HG03060 (cell line): ENCODE measurements at regions not wholly inside any gene's neighbourhood (a gene's known extent, or its start where the extent isn't known, plus 50 kb on each side); places are given as distances from the start of the nearest gene placed in this dataset.
"Not testable (repeated sequence)": the region's sequence is repeated elsewhere in the genome, so short reads cannot be mapped to it uniquely, and the experiment has no call there.

Source experiments
- ATAC-seq: cut with Tn5 transposase; IDR thresholded peaks from one replicate; pipeline ENCODE4 v1.9.1; 2021; ENCODE audit warnings: low read depth, moderate number of reproducible peaks; ENCODE audit not compliant: unreplicated experiment

DNA sequence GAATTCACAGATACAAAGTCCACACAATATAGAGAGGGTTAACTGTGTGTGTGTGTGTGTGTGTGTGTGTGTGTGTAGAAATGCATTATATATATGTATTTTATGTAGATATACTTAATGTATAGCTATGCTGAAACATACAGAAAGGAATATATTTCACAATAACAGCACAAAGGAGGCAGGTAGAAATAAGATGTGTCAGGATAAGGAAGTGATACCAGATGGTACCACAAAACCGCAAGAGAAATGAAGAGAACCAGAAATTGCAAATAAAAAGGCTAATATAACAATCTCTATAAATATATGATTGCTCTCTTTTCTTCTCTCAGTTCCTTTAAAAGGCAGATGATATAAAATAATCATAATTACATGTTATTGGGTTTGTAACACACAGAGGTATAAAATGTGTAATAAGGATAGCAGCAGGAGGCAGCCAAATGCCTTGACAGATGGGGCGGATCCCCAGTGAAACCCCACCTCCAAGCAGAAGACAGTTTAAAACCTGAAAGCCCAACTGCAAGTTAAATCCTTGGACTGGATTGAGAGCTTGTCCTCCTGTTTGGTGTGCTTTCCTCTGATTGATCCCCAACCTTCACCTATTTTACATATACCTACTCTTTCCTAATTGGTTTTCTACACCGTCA lies 365.4 kb upstream of the C16orf82 start:
- no peak for ATAC-seq

DNA sequence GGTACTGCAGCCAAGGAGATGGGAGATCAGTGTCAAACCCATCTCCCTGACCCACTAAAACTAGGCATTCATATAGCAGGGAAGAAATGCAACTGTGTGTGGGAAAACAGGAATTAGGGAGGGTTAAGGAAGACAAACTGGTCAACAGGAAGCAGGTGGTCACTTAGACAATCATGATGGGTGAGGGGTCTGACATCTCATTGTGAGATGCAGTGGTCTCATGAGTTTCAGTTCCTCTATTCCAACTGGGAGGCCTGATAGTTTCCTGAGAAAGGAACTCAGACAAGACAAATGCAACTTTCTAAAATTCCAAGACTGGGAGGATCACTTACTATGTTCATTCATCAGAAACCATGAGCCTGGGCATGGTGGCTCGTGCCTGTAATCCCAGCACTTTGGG lies 361.4 kb upstream of the C16orf82 start:
- ATAC-seq, result no peak

GRCh38 chr16:26708428-26708827 lies 358.3 kb upstream of the C16orf82 start:
- ATAC-seq, result no peak

GRCh38 chr16:26709175-26709574 lies 357.6 kb upstream of the C16orf82 start:
- ATAC-seq, result no peak

GRCh38 chr16:26709754-26710153 lies 357.0 kb upstream of the C16orf82 start:
- no peak for ATAC-seq

DNA sequence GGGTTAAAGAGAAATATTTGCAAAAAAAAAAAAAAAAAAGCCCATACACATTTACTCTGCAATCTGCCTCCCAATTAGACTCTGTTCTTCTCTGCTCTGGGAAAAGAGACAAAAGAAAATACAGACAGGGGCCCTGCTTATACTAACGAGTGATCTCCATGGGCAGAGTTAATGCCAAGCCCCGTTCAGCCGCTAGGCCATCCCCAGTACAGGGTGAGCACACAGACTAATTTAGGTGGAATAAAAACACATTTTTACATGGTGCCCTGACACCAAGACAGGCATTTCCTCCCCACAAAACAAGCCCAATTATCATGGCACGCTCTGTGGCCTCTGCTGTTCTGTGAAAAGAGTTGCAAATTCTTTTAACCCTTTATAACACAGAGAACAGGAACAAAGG lies 356.3 kb upstream of the C16orf82 start:
- ATAC-seq, result no peak

GRCh38 chr16:26712876-26713275 lies 353.9 kb upstream of the C16orf82 start:
- ATAC-seq, result no peak

GRCh38 chr16:26715969-26716368 lies 350.8 kb upstream of the C16orf82 start:
- no peak for ATAC-seq

GRCh38 chr16:26717826-26718225 lies 348.9 kb upstream of the C16orf82 start:
- ATAC-seq, result no peak

- ATAC-seq, result no peak
Measured at GRCh38 chr16:26721290-26721689, 345.4 kb upstream of the C16orf82 start.

GRCh38 chr16:26721957-26722356 lies 344.8 kb upstream of the C16orf82 start:
- ATAC-seq, result not testable (repeated sequence)

GRCh38 chr16:26724189-26724588 lies 342.5 kb upstream of the C16orf82 start:
- no peak for ATAC-seq

DNA sequence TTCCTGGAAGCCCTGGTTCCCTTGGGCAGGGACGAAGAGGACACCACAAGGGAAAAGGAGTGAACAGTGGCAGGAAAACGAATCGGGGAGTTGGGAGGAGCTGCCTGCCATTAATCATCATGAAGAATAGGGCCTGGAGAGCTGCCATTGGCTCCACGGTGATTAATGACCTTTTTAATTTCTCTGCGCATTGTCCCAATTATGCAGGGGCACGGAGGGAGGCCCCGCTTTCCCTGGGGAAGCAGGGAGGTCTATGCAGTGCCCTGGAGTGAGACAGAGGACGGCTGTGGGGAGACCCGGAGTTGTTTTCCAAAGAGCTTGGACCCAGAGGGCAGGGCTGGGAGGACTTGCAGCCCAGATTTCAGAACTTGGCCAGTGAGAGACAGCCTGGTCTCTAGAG lies 338.9 kb upstream of the C16orf82 start:
- ATAC-seq, result no peak

DNA sequence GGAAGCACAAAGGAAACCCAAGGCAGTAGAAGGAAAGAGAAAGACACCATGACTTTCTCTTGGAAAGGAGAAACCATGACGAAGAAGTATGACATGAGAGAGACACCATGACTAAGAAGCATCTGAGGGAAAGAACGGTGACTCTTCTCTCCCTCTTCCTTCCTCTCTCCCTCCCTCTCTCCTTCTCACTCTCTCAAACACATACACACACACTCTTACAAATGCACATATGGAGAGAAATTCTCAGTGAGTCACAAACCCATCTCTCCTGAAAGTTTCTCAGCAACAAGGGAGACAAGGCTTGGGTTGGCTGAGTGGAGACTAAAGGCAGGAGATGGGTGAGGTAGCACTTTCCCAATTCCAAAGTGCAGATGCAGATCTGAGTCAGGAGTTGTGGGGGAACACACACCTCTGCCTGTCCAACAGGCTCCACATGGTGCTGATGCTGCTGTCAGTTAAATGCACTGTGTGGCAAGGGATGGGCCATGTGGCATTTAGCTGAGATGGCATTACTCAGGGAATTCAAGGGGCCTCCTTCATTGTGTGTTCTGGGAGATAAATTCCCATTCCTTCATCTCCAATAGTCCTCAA lies 336.7 kb upstream of the C16orf82 start:
- ATAC-seq, result no peak

DNA sequence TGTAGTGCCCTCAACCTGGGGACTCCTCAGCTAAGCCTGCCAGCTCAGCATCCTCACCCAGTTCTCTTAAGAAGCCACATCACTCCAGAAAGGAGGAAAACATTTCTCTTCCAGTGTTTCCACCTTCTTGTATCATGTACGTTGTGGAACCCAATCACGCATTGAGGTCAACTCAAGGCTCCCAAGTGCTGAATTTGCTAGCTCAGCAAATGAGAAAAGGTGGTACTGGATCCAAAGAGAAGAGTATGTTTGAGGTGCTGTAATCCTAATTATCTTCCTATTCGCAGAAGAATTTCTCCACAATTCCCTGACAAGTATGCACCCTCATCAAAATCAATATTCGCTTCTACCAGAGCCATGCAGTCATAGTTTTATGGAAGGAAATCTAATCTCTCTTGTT lies 335.0 kb upstream of the C16orf82 start:
- no peak for ATAC-seq

DNA sequence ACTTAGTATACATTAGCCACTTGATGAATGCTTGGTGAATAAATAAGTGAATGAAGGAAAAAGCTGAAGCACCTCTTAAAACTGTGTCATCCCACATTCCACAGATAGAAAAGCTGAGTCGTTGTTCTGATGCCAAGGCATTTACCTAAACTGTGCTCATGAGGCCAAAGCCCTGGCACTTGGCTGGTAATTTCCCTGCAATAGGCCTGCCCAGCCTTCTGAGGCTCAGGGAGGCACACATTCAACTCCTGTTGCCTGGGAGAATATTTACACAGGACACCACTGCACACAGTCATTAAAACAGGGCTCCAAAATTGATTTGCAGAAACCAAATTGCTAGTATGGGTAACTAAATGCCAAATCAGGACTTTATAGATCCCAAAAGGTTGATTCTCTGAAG lies 333.0 kb upstream of the C16orf82 start:
- no peak for ATAC-seq

DNA sequence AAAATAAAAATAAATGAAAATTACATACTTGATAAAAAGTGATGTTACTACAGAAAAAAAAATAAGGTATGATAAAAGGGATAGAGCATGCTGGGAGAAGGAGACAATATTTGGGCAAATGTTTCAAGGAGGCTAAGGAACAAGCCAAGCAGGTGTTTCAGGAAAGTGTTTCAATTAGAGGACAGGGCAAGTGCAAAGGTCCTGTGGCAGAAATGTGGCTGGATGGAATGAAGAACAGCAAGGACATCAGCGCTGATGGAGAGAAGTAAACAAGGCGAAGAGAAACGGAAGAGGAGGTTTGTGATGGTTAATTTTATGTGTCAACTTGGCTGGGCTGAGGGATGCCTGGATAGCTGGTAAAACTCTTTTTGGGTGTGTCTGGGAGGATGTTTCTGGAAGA lies 331.2 kb upstream of the C16orf82 start:
- no peak for ATAC-seq

- ATAC-seq, result no peak
Measured at GRCh38 chr16:26736084-26736483, 330.6 kb upstream of the C16orf82 start.

DNA sequence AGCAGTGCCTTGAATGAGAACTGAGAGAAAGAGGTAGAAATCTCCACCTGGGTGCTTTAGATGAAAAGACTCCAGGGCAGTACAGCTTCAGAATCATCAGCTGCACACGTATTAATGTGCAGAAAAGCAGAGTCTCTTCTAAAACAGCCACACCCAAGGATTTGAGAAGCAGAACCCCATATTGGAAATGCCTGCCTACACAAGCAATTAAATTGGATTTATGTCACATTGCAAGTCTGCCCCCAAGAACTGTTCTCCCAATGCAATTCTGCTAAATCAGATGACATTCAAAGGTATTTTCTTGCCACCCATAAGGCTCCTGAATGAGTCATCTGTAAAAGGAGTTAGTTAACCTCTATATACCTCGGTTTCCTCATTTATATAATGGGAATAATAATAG lies 326.0 kb upstream of the C16orf82 start:
- no peak for ATAC-seq

- no peak for ATAC-seq
Measured at GRCh38 chr16:26742040-26742439, 324.7 kb upstream of the C16orf82 start.

GRCh38 chr16:26744430-26744829 lies 322.3 kb upstream of the C16orf82 start:
- no peak for ATAC-seq

DNA sequence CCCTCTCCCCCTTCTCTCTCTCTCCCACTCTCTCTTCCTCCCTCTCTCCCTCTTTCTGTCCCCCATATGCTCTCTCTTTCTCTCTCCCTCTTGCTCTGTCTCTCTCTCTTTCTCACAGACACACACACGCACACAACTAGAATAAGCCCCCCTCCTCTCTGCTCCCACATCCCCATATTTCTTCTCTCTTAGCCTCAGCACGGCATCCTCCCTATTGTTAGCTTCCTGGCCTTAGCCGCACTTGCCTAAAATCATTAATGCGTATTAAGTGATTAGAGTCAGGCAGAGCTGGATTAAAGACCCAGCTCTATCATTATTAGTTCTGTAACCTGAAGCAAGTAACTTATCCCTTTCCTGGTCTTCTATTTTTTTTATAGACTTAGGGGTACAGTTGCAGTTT lies 319.0 kb upstream of the C16orf82 start:
- ATAC-seq, result no peak

- ATAC-seq, result no peak
Measured at GRCh38 chr16:26749072-26749471, 317.7 kb upstream of the C16orf82 start.
